DMS114 treated with DMSO at 0.1 percent for 48 hours (cell line): ENCODE measurements at regions not wholly inside any gene's neighbourhood (a gene's known extent, or its start where the extent isn't known, plus 50 kb on each side); places are given as distances from the start of the nearest gene placed in this dataset.
"Not testable (repeated sequence)": the region's sequence is repeated elsewhere in the genome, so short reads cannot be mapped to it uniquely, and the experiment has no call there.

Experiments
- DNase-seq: peaks from one replicate; lab custom pipeline; 2025; ENCODE audit not compliant: unreplicated experiment; lab: John Stamatoyannopoulos, UW

- DNase-seq, result no peak
Observed at GRCh38 chr14:43003845-43004244, 1397.2 kb downstream of the LRFN5 start.

DNA sequence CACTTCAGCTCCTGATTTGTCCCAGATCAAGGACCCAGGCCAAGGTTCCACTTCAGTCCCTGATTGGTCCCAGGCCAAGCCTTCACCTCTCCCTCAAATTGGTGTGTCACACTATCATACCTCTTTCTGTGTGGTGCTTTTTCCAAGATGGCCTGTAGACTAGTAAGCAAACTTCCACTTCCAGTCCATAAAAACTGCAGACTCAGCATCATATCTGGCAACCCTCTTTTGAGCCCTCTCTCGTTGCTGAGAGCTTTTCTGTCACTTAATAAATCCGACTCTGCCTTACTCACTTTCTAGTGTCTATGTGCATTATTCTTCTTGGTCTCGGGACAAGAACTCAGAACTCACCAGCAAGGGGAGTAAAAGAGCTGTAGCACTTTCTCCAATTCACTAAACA lies 1395.1 kb downstream of the LRFN5 start:
- no peak for DNase-seq

- DNase-seq, result no peak
Observed at GRCh38 chr14:42994051-42994736, 1387.5 kb downstream of the LRFN5 start.

DNA sequence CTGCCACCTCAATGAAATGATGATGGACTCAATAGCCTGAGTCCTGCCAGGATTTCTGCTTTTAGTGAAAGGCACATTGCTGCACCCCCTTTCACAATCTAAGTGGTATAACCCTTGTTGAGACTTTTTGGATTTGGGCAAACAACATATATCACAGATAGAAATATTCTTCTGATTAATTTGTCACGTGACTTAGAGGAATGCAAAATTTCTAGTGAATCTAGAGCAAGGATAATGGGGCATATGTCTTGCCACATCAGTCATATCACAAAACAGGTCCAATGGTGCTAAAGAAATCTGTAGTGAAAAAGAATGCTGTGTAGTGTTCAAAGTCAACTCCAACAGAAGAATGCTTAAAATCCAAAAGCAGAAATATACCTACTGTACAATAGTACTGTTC lies 1386.3 kb downstream of the LRFN5 start:
- DNase-seq, result no peak

GRCh38 chr14:42980419-42980818 lies 1373.7 kb downstream of the LRFN5 start:
- no peak for DNase-seq

GRCh38 chr14:42973171-42973570 lies 1366.5 kb downstream of the LRFN5 start:
- not testable (repeated sequence) for DNase-seq

- DNase-seq, result no peak
Observed at GRCh38 chr14:42965512-42965911, 1358.8 kb downstream of the LRFN5 start.

DNA sequence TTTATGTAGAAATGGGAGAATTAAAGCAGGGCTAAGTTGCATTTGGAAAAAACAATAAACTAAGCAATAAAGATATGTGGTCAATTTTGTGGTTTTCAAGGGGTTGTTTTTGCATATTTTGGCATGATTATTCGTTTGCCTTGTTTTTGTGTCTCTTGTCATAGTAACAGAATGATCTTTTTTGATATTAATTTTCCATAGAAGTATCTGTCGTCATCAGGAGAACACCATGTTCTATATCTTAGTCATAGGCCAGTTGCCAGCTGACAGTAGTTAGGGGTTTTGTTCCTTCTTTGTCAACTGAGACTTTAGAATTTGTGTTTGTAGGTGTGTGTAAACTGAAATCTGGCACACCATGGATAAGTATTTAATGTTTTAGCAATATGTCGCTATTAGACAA lies 1354.8 kb downstream of the LRFN5 start:
- no peak for DNase-seq

DNA sequence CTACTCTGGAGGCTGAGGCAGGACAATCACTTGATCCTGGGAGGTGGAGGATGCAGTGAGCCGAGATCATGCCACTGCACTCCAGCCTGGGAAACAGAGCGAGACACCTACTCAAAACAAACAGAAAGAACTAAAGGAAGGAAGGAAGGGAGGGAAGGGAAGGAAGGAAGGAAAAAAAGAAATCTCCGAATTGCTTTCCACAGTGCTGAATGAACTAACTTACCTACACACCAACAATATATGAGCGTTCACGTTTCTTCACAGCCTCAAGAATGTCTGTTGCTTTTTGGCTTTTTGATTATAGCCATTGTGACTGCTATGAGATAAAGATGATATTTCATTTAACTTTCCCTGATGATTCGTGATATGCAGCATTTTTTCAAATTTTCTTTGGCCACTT lies 1343.7 kb downstream of the LRFN5 start:
- DNase-seq, result no peak

DNA sequence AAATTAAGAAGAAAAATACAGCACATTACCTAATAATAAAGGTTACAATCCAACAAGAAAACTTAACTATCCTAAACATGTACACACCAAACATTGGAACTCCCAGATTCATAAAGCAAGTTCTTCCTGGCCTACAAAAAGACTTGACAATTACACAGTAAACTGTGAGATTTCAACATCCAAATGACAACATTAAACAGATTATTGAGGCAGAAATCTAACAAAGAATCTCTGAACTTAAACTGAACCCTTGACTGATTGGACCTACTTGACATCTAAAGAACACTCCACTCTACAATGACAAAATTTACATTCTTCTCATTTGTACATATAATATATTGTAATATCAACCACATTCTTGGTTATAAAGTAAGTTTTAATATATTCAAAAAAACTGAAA lies 1341.3 kb downstream of the LRFN5 start:
- no peak for DNase-seq

GRCh38 chr14:42944284-42944683 lies 1337.6 kb downstream of the LRFN5 start:
- no peak for DNase-seq

- no peak for DNase-seq
Observed at GRCh38 chr14:42931308-42931707, 1324.6 kb downstream of the LRFN5 start.

DNA sequence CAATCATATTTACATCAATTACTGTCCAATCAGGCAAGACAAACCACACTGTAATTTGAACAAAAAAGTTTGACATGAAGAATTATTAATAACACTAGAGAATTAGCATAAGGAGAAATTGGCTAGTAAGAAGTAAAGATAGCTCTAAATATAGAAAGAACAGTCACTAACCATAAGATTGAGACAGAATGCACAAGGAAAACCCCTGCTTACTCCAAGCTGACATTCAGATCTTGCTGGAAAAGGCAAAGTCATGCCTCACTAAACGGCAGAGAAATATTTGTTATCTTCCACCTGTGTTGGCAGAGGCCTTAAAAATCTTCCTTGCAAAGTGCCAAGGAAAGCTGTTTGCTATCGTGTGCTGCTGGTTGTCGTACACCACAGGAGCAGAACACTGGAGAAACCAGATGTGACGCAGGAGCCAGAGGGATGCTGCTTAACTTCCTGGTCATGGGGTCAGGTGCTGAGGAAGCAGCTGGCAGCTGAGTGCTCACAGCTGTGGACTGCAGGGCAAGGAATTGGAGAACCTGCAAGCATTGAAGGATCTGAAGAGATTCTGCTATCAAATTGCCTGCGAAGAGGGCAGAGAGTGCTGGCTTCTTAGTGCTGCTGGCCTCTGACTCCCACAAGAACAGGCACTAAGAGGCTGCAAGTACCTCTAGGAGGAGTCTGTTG lies 1323.3 kb downstream of the LRFN5 start:
- DNase-seq, result no peak

DNA sequence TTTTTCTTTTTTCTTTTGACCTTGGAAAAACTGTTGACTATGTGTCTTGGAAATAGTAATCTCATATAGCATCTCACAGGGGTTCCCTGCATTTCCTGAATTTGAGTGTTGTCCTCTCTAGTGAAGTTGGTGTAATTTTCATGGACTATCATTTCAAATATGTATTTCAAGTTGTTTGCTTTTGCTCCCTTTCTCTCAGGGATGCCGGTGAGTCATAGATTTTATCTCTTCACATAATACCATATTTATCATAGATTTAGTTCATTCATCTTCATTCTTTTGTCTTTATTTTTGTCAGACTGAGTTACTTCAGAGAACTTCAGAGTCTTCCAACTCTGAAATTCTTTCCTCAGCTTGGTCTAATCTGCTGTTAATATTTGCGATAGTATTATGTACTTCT lies 1320.6 kb downstream of the LRFN5 start:
- DNase-seq, result no peak

- DNase-seq, result no peak
Observed at GRCh38 chr14:42921901-42922300, 1315.2 kb downstream of the LRFN5 start.

DNA sequence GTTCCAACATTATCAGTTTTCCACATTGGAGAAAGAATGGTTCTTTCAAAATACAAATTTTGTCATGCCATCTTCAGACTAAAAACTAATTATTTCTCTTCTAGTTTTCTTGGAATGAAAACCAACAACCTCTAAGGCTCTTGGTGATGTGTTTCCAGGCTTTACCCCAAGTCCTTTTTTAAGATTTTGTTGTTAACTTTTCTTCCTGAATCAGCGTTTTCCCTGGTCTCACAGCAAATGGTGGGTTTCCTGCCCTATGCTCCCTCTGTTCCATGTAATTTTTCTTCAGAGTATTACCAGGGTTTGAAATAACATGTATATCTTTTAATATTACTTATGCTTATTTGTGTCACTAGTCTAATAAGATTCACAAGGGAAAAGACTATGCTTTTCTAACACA lies 1311.9 kb downstream of the LRFN5 start:
- DNase-seq, result no peak

- no peak for DNase-seq
Observed at GRCh38 chr14:42911642-42912041, 1305.0 kb downstream of the LRFN5 start.

- DNase-seq, result no peak
Observed at GRCh38 chr14:42909659-42910058, 1303.0 kb downstream of the LRFN5 start.

- DNase-seq, result no peak
Observed at GRCh38 chr14:42893183-42893582, 1286.5 kb downstream of the LRFN5 start.

DNA sequence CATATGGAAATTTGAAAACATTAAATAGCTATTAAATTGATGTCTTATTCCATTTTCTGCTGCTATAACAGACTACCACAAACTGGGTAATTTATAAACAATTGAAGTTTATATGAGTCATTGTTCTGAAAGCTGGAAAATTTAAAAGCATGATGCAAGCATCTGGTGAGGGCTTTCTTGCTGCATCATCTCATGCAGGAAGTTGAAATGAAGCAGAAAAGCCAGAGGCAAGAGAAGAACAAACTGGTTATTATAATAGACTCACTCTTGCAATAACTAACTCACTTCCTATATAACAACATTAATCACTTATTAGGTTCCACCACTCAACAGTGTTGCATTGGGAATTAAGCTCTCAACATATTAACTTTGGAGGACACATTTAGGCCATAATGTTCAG lies 1277.4 kb downstream of the LRFN5 start:
- DNase-seq, result no peak

- DNase-seq, result no peak
Observed at GRCh38 chr14:42877716-42878115, 1271.0 kb downstream of the LRFN5 start.

GRCh38 chr14:42872786-42873185 lies 1266.1 kb downstream of the LRFN5 start:
- no peak for DNase-seq

DNA sequence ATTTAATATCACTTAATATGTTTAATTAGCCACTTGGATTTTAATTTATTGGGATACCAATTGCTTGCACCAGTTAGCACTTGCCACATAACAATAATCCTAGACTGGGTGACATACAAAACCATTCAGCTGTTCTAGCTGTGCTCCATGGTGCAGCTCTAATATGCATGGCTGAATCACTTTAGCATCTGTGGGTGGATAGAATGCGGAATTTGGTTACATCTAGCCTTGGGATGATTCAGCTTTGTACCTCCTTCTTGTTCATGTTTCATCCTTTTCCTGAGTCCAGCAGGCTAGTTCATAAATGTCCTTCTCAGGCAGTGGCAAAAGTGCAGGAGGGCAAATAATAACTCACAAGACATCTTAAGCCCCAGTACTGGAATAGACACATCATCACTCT lies 1263.0 kb downstream of the LRFN5 start:
- no peak for DNase-seq
